Transverse colon (tissue), 4 donors: ENCODE measurements at regions not wholly inside any gene's neighbourhood (a gene's known extent, or its start where the extent isn't known, plus 50 kb on each side); places are given as distances from the start of the nearest gene placed in this dataset.

Experiments used
- DNase-seq: peaks from one replicate; pipeline ENCODE4 v3.0.0-alpha.2; 2019
- H3K27ac ChIP-seq, 4 donors: fragments of 200-600 bp; sonication (generic); 2 replicates each; pipeline ENCODE4 v1.5.1; 2016 to 2018; ENCODE audit warnings: inconsistent platforms in 4 of 4
- H3K27me3 ChIP-seq: fragments of 200-600 bp; sonication (generic); 2 replicates; pipeline ENCODE4 v1.5.1; 2017; ENCODE audit warnings: inconsistent platforms
- H3K36me3 ChIP-seq, 4 donors: fragments of 200-600 bp; sonication (generic); 2 replicates each; pipeline ENCODE4 v1.5.1; 2017 to 2019; ENCODE audit warnings: inconsistent platforms in 4 of 4
- H3K4me1 ChIP-seq, 4 donors: fragments of 200-600 bp; sonication (generic); 2 replicates each; pipeline ENCODE4 v1.5.1; 2017 to 2020; ENCODE audit warnings: inconsistent platforms in 4 of 4
- H3K4me3 ChIP-seq, 4 donors: fragments of 200-600 bp; sonication (generic); 1 replicate in 1 of 4; 2 replicates in 3 of 4; pipeline versions ENCODE4 v1.5.1 to v1.6.1; 2017 to 2019; ENCODE audit warnings: inconsistent platforms in 4 of 4
- H3K9me3 ChIP-seq, 2 donors: fragments of 200-600 bp; sonication (generic); 2 replicates each; pipeline ENCODE4 v1.5.1; 2017 to 2019; ENCODE audit warnings: inconsistent platforms in 2 of 2
- EP300 ChIP-seq: sonication (generic); formaldehyde crosslinking; IDR thresholded peaks from one replicate; pipeline ENCODE4 v1.6.1; 2017; ENCODE audit warnings: antibody characterized with exemption, low read depth
- POLR2A ChIP-seq: fragments of 450-650 bp; IDR thresholded peaks from one replicate; pipeline ENCODE4 v1.6.1; 2016; ENCODE audit warnings: antibody characterized with exemption, mild to moderate bottlenecking, moderate library complexity
- POLR2AphosphoS5 ChIP-seq, 3 donors: sonication (generic); formaldehyde crosslinking; IDR thresholded peaks; one replicate each; pipeline ENCODE4 v1.6.1; 2016; ENCODE audit warnings: antibody characterized with exemption in 3 of 3
- WGBS, 2 donors: methylation state at CpG; one replicate each; pipeline ENCODE4 v1.1.5; 2018; ENCODE audit warnings: low coverage in 1 of 2; 5-methylcytosine and 5-hydroxymethylcytosine counted together
- in situ Hi-C, 4 donors: fragments of 200-750 bp; cut with MboI; loops; one replicate each; pipeline versions ENCODE4 v1.15.0 to v1.15.1; 2017; ENCODE audit warnings: low sequenced_read_pairs in 3 of 4, low pct_ligation_motif_present in 1 of 4, low pct_unique_long_range_greater_than_20kb in 1 of 4
- intact Hi-C: fragments of 100-400 bp; cut with DNase I; formaldehyde crosslinking; loops from one replicate; pipeline ENCODE4 v1.15.1; 2023; ENCODE audit warnings: low total_unique reads
- TF ChIP-seq, protein P1 (sequence below), 5 experiments: fragments of 200-600 bp in 3 of 5; fragments of 450-650 bp in 2 of 5; sonication (generic) in 3 of 5; IDR thresholded peaks; 1 replicate in 2 of 5; 2 replicates in 3 of 5; pipeline ENCODE4 v1.5.1; 2016 to 2017; ENCODE audit warnings: antibody characterized with exemption in 5 of 5, inconsistent platforms in 3 of 5, mild to moderate bottlenecking in 2 of 5, moderate library complexity in 1 of 5

DNA sequence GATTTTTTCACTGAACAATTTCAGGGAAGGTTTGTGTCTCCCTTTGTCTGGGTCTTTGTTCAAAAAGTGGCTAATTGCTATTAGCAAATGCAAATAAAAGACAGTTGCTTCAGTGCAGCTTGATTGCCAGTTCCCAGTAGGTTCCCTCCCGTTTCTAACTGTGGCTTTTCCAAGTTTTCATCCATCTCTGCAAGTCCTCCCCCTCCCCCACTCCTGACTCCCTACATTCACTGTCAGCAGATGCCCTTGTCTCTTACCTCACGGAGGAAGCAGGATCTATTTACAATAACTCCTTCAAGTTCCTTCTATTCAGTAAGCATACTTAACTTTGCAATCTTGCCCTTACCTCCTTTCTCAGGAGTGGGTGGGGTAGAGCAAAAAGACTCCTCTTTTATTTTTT lies 55.4 kb upstream of the SCEL start:
- intact Hi-C loops (loop anchor here (5.0 kb wide), 1 partner anchor 148 kb away; no protein-coding TSS in a partner anchor), in situ Hi-C loops (no loop called here)
- H3K36me3 ChIP-seq, result no peaks in the 10 kb centered on the region
- H3K4me3 ChIP-seq, result no peak overlapping the region
- peaks cover 0 to 4% (median 0%) of the 10 kb centered on the region in 4 donors for H3K4me1 ChIP-seq
- WGBS, 2 donors, result 26 to 30% methylated on average over 2 of the region's 2 CpGs
- H3K9me3 ChIP-seq, result no peaks in the 10 kb centered on the region
- TF ChIP-seq EP300 (no peak), POLR2AphosphoS5 (IDR thresholded peaks at IDR 0.05) (no peak), POLR2A (no peak)
- TF ChIP-seq, protein P1, sequence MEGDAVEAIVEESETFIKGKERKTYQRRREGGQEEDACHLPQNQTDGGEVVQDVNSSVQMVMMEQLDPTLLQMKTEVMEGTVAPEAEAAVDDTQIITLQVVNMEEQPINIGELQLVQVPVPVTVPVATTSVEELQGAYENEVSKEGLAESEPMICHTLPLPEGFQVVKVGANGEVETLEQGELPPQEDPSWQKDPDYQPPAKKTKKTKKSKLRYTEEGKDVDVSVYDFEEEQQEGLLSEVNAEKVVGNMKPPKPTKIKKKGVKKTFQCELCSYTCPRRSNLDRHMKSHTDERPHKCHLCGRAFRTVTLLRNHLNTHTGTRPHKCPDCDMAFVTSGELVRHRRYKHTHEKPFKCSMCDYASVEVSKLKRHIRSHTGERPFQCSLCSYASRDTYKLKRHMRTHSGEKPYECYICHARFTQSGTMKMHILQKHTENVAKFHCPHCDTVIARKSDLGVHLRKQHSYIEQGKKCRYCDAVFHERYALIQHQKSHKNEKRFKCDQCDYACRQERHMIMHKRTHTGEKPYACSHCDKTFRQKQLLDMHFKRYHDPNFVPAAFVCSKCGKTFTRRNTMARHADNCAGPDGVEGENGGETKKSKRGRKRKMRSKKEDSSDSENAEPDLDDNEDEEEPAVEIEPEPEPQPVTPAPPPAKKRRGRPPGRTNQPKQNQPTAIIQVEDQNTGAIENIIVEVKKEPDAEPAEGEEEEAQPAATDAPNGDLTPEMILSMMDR (IDR thresholded peaks at IDR 0.05), result no peak
- H3K27me3 ChIP-seq, result no peaks in the 10 kb centered on the region
- DNase-seq, result no peak
- H3K27ac ChIP-seq, result no peak overlapping the region

DNA sequence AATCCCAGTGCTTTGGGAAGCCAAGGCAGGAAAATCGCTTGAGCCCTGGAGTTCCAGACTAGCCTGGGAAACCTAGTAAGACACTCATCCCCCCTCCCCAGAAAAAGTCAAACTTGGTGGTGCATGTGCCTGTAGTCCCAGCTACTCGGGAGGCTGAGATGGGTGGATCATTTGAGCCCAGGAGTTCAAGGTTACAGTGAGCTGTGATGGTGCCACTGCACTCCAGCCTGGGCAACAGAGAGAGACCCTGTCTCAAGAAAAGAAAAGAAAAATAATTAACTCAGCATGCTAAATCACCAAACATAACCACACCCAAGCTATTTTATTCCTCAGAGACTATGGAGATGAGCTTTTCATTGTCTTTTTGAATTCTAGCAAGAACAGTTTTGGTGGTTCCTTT lies 56.2 kb upstream of the SCEL start:
- Histone ChIP-seq H3K9me3 (no peaks in the 10 kb centered on the region), H3K4me3 (no peak overlapping the region), H3K36me3 (no peaks in the 10 kb centered on the region), H3K4me1 (peaks cover 0 to 4% (median 0%) of the 10 kb centered on the region in 4 donors), H3K27ac (no peak overlapping the region), H3K27me3 (no peaks in the 10 kb centered on the region)
- TF ChIP-seq POLR2A (no peak), POLR2AphosphoS5 (IDR thresholded peaks at IDR 0.05) (no peak)
- intact Hi-C loops (no loop called here), in situ Hi-C loops (no loop called here)
- WGBS, 2 donors, result 60 to 64% methylated on average over 2 of the region's 2 CpGs
- DNase-seq, result no peak

DNA sequence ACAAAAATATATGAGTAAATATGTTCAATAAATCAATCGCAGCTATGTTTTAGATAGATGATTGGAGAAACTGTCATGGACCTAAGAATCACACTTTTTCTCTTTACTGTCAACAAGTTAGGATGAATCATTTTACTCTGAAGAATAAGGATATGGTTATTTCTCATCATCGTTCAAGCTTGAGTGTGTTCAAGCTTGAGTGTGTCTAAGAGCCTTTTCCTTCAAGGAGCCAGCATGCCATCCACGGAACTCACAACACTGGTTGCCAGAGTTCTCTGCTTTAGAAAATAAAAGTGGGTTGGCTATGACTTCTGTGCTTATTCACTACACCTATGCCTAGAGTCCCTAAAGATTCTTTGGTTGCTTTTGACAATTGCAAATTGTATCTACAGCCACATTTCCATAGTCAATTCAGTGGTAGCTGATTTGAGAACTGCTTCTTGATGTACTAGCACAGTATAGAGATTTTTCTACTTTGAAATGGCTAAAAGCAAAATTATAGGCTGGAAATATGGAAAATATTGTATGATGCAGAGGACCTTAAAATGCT lies 58.1 kb upstream of the SCEL start:
- peaks cover 0 to 4% (median 0%) of the 10 kb centered on the region in 4 donors for H3K4me1 ChIP-seq
- in situ Hi-C loops, result no loop called here
- H3K27ac ChIP-seq, result no peak overlapping the region
- intact Hi-C loops, result no loop called here
- no peak overlapping the region for H3K4me3 ChIP-seq
- no peaks in the 10 kb centered on the region for H3K9me3 ChIP-seq
- TF ChIP-seq EP300, result no peak
- TF ChIP-seq, protein P1 (IDR thresholded peaks at IDR 0.05), result no peak
- 77 to 88% methylated on average over 3 of the region's 3 CpGs for WGBS, 2 donors
- no peaks in the 10 kb centered on the region for H3K36me3 ChIP-seq
- H3K27me3 ChIP-seq, result no peaks in the 10 kb centered on the region
- DNase-seq, result no peak

DNA sequence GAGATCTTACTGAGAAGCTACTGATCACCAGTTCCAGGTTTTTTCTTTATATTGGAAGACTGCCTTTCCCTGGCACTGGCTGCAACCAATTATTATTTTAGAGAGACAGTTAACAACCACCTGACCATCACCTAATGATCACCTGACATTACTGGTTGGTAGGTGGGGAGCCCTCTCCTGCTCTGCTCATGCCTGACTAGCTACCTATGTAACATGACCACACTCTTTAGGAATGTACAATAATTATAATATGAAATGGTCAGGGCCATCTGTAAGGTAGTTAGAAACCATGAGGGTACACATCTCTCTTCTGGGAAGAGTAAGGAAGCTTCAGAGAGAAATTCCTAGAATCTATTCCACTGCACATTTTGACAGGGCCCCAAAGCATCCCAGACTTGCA lies 59.0 kb upstream of the SCEL start:
- H3K27me3 ChIP-seq, result no peaks in the 10 kb centered on the region
- H3K4me3 ChIP-seq, result no peak overlapping the region
- no peaks in the 10 kb centered on the region for H3K9me3 ChIP-seq
- in situ Hi-C loops (no loop called here), intact Hi-C loops (no loop called here)
- H3K4me1 ChIP-seq, result peaks cover 0 to 4% (median 0%) of the 10 kb centered on the region in 4 donors
- TF ChIP-seq, protein P1 (IDR thresholded peaks at IDR 0.05), result no peak
- TF ChIP-seq POLR2A (no peak), EP300 (no peak), POLR2AphosphoS5 (IDR thresholded peaks at IDR 0.05) (no peak)
- H3K36me3 ChIP-seq, result no peaks in the 10 kb centered on the region
- no peak overlapping the region for H3K27ac ChIP-seq
- no peak for DNase-seq
